Progenitor cell of endocrine pancreas (in vitro differentiated cells): ENCODE measurements at regions not wholly inside any gene's neighbourhood (a gene's known extent, or its start where the extent isn't known, plus 50 kb on each side); places are given as distances from the start of the nearest gene placed in this dataset.

Source experiments
- DNase-seq: peaks from one replicate; pipeline ENCODE4 v3.0.0; 2021; ENCODE audit warnings: low spot score; ENCODE audit not compliant: unreplicated experiment
- H3K27ac Mint-ChIP-seq: 2 replicates; pipeline ENCODE4 v1.8.0; 2021; ENCODE audit warnings: mild to moderate bottlenecking, moderate library complexity, mixed read lengths
- H3K27me3 Mint-ChIP-seq: 2 replicates; pipeline ENCODE4 v1.8.0; 2021; ENCODE audit warnings: mixed read lengths
- H3K36me3 Mint-ChIP-seq: 2 replicates; pipeline ENCODE4 v1.8.0; 2022; ENCODE audit warnings: mixed read lengths; ENCODE audit not compliant: insufficient read depth
- H3K4me1 Mint-ChIP-seq: 2 replicates; pipeline ENCODE4 v1.8.0; 2021; ENCODE audit warnings: low read depth, mixed read lengths
- H3K4me3 Mint-ChIP-seq: 2 replicates; pipeline ENCODE4 v1.8.0; 2021; ENCODE audit warnings: low read depth, mild to moderate bottlenecking, moderate library complexity, mixed read lengths
- H3K9me3 Mint-ChIP-seq: 2 replicates; pipeline ENCODE4 v1.8.0; 2021; ENCODE audit warnings: low read depth, mixed read lengths
- TF ChIP-seq, protein P1 (sequence below): fragments of 200-600 bp; sonication (generic); IDR thresholded peaks from one replicate; pipeline ENCODE4 v1.5.0; 2021; ENCODE audit warnings: antibody characterized with exemption, mild to moderate bottlenecking; ENCODE audit not compliant: unreplicated experiment

DNA sequence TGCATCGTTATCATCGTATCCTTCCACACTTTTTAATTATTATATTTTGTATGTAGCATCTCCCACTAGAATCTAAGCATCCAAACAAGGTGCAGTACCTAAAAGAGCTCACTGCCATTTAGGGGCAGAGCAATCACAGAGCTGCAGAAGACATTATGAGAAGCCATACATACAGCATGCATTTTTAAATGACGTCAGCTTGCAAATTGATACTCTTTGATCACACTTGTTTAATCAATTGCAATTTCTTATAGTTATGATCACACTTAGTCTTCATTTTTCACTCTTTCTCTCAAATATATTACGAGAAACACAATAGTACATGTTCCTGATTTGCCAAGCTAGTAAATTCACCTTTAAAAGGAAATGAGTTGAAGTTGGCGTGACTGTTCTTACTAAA, 753.3 kb upstream of the LRRN3 start:
- Mint-ChIP-seq H3K9me3 (peaks cover 12% of the 10 kb centered on the region), H3K27me3 (no peaks in the 10 kb centered on the region), H3K4me3 (no peak overlapping the region), H3K4me1 (peaks cover 9% of the 10 kb centered on the region), H3K36me3 (peaks cover 2% of the 10 kb centered on the region), H3K27ac (no peak overlapping the region)
- TF ChIP-seq, protein P1, sequence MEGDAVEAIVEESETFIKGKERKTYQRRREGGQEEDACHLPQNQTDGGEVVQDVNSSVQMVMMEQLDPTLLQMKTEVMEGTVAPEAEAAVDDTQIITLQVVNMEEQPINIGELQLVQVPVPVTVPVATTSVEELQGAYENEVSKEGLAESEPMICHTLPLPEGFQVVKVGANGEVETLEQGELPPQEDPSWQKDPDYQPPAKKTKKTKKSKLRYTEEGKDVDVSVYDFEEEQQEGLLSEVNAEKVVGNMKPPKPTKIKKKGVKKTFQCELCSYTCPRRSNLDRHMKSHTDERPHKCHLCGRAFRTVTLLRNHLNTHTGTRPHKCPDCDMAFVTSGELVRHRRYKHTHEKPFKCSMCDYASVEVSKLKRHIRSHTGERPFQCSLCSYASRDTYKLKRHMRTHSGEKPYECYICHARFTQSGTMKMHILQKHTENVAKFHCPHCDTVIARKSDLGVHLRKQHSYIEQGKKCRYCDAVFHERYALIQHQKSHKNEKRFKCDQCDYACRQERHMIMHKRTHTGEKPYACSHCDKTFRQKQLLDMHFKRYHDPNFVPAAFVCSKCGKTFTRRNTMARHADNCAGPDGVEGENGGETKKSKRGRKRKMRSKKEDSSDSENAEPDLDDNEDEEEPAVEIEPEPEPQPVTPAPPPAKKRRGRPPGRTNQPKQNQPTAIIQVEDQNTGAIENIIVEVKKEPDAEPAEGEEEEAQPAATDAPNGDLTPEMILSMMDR = no peak
- DNase-seq = no peak

DNA sequence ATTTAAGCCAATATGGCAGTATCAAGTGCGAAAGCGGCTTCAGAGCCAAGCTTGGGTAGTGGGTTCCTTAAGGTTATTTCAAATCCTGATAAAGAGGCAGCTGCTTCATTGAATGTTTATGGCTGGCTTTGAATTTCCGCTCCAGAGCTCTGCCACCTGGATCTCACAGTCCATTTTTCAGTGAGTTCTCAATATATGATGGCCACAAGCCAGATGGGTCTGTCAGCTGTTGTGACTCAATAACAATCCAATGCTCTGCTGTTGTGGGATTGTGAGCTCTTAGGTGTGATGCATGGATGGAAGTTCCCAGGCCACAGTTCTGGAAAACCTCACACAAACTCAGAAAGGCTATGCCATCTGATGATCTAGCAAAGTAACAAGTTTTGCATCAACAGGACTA, 743.8 kb upstream of the LRRN3 start:
- Mint-ChIP-seq H3K27me3 (no peaks in the 10 kb centered on the region), H3K36me3 (no peaks in the 10 kb centered on the region), H3K4me3 (no peak overlapping the region), H3K27ac (no peak overlapping the region), H3K9me3 (peaks cover 3% of the 10 kb centered on the region), H3K4me1 (no peaks in the 10 kb centered on the region)
- DNase-seq = no peak
- TF ChIP-seq, protein P1 = no peak

DNA sequence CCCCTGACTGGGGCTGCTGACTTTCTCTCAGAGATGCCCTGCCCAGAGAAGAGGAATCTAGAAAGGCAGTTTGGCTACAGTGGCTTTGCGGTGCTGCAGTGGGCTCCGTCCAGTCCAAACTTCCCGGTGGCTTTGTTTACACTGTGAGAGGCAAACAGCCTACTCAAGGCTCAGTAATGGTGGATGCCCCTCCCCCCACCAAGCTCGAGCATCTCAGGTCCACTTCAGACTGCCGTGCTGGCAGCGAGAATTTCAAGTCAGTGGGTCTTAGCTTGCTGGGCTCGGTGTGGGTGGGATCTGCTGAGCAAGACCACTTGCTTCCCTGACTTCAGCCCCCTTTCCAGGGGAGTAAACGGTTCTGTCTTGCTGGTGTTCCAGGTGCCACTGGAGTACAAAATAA, 734.5 kb upstream of the LRRN3 start:
- no peak for DNase-seq
- Mint-ChIP-seq H3K36me3 (peaks cover 6% of the 10 kb centered on the region), H3K27ac (no peak overlapping the region), H3K9me3 (peaks cover 25% of the 10 kb centered on the region), H3K27me3 (no peaks in the 10 kb centered on the region), H3K4me3 (no peak overlapping the region), H3K4me1 (no peaks in the 10 kb centered on the region)
- TF ChIP-seq, protein P1 = no peak

DNA sequence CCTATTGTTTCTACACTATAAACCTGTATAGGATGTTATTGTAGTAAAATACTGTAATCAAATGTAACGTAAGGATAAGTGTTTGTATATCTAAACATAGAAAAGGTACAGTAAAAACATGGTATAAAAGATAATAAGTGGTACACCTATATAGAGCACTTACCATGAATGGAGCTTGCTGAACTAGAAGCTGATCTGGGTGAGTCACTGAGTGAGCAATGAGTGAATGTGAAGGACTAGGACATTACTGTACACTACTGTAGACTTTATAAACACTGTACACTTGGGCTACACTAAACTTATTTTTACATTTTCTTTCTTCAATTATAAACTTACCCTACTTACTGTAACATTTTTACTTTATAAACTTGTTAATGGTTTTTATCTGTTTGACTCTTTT, 732.9 kb upstream of the LRRN3 start:
- no peak overlapping the region for H3K4me3 Mint-ChIP-seq
- TF ChIP-seq, protein P1 = no peak
- H3K36me3 Mint-ChIP-seq = peaks cover 6% of the 10 kb centered on the region
- no peaks in the 10 kb centered on the region for H3K4me1 Mint-ChIP-seq
- no peaks in the 10 kb centered on the region for H3K27me3 Mint-ChIP-seq
- peaks cover 24% of the 10 kb centered on the region for H3K9me3 Mint-ChIP-seq
- no peak overlapping the region for H3K27ac Mint-ChIP-seq
- no peak for DNase-seq

DNA sequence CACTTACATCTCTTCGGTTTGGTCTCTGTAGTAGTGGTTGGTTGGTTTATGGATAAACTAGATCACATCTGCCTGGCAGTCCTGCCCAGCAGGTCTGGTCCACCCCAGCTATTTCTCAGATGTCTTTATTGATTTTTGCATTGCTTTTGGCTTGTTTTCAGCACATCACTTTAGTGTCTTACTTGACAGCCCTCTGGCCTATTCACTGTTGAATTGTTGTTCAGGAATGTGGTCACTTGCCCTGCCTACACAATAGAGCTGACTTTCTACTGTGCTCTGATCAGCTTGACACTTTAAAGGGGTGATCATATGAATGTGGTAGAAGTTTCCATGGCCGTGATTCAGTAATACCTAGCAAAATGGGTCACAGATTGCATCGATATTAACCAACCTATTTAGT, 719.2 kb upstream of the LRRN3 start:
- peaks cover 14% of the 10 kb centered on the region for H3K4me1 Mint-ChIP-seq
- no peak overlapping the region for H3K4me3 Mint-ChIP-seq
- no peak overlapping the region for H3K27ac Mint-ChIP-seq
- H3K36me3 Mint-ChIP-seq = peaks cover 3% of the 10 kb centered on the region
- TF ChIP-seq, protein P1 = no peak
- H3K9me3 Mint-ChIP-seq = peaks cover 7% of the 10 kb centered on the region
- no peak for DNase-seq
- H3K27me3 Mint-ChIP-seq = no peaks in the 10 kb centered on the region
